Astrocyte (in vitro differentiated cells and primary cell): ENCODE measurements at regions not wholly inside any gene's neighbourhood (a gene's known extent, or its start where the extent isn't known, plus 50 kb on each side); places are given as distances from the start of the nearest gene placed in this dataset.
A peak's percentile ranks its signal among the peaks of the same experiment; 100 is the strongest.

Source experiments
- DNase-seq: peaks from one replicate; pipeline ENCODE4 v3.0.0-alpha.2; 2010; ENCODE audit warnings: low read depth
- FAIRE-seq: peaks from 2 replicates; lab custom pipeline; 2011; peaks lifted over from hg19 to GRCh38; lab: Jason Lieb, UNC
- H2AFZ ChIP-seq: 2 replicates; pipeline ENCODE4 v1.6.0; 2012; ENCODE audit warnings: low read depth, low read length, inconsistent platforms
- H3K27ac ChIP-seq: 2 replicates; pipeline ENCODE4 v1.5.1; 2011; ENCODE audit warnings: low read depth, low read length, inconsistent platforms
- H3K27me3 ChIP-seq: 2 replicates; pipeline ENCODE4 v1.6.0; 2011; ENCODE audit warnings: low read length, inconsistent platforms; ENCODE audit not compliant: insufficient read depth
- H3K36me3 ChIP-seq: 2 replicates; pipeline ENCODE4 v1.5.1; 2011; ENCODE audit warnings: low read length, inconsistent platforms; ENCODE audit not compliant: insufficient read depth
- H3K4me1 ChIP-seq: 2 replicates; pipeline ENCODE4 v1.5.1; 2011; ENCODE audit warnings: low read length, inconsistent platforms; ENCODE audit not compliant: insufficient read depth
- H3K4me2 ChIP-seq: 2 replicates; pipeline ENCODE4 v1.6.0; 2012; ENCODE audit warnings: low read length, inconsistent platforms
- H3K4me3 ChIP-seq: 2 replicates; pipeline ENCODE4 v1.5.1; 2011; ENCODE audit warnings: low read depth, mild to moderate bottlenecking, low read length, inconsistent platforms; ENCODE audit not compliant: insufficient read depth
- H3K79me2 ChIP-seq: 2 replicates; pipeline ENCODE4 v1.6.0; 2012; ENCODE audit warnings: mild to moderate bottlenecking, low read length, inconsistent platforms; ENCODE audit not compliant: insufficient read depth
- H3K9ac ChIP-seq: 2 replicates; pipeline ENCODE4 v1.6.0; 2012; ENCODE audit warnings: mild to moderate bottlenecking, low read length, inconsistent platforms
- H3K9me3 ChIP-seq: 2 replicates; pipeline ENCODE4 v1.5.1; 2012; ENCODE audit warnings: low read depth, mild to moderate bottlenecking, low read length, inconsistent platforms; ENCODE audit not compliant: insufficient read depth
- H4K20me1 ChIP-seq: 2 replicates; pipeline ENCODE4 v1.6.0; 2012; ENCODE audit warnings: low read length, inconsistent platforms; ENCODE audit not compliant: insufficient read depth
- H3K27ac Mint-ChIP-seq: one replicate; pipeline ENCODE4 v1.8.0; 2021; ENCODE audit warnings: mild to moderate bottlenecking, mixed read lengths; ENCODE audit not compliant: unreplicated experiment
- H3K27me3 Mint-ChIP-seq: one replicate; pipeline ENCODE4 v1.8.0; 2021; ENCODE audit warnings: low read depth, mixed read lengths; ENCODE audit not compliant: unreplicated experiment
- H3K36me3 Mint-ChIP-seq: one replicate; pipeline ENCODE4 v1.8.0; 2021; ENCODE audit warnings: low read depth, mixed read lengths; ENCODE audit not compliant: unreplicated experiment
- H3K4me1 Mint-ChIP-seq: one replicate; pipeline ENCODE4 v1.8.0; 2021; ENCODE audit warnings: low read depth, mixed read lengths; ENCODE audit not compliant: unreplicated experiment
- H3K4me3 Mint-ChIP-seq: one replicate; pipeline ENCODE4 v1.8.0; 2021; ENCODE audit warnings: mild to moderate bottlenecking, moderate library complexity, mixed read lengths; ENCODE audit not compliant: unreplicated experiment
- H3K9me3 Mint-ChIP-seq: one replicate; pipeline ENCODE4 v1.8.0; 2021; ENCODE audit warnings: mild to moderate bottlenecking, mixed read lengths; ENCODE audit not compliant: unreplicated experiment
- EZH2 ChIP-seq: IDR thresholded peaks from 2 replicates; pipeline ENCODE4 v1.6.1; 2012; ENCODE audit warnings: mild to moderate bottlenecking, low read length, inconsistent platforms; ENCODE audit not compliant: insufficient read depth
- TF ChIP-seq, protein P1 (sequence below): IDR thresholded peaks from 2 replicates; pipeline ENCODE4 v1.5.1; 2011; ENCODE audit warnings: low read depth, mild to moderate bottlenecking, inconsistent platforms, low read length, moderate library complexity; ENCODE audit not compliant: insufficient read depth

DNA sequence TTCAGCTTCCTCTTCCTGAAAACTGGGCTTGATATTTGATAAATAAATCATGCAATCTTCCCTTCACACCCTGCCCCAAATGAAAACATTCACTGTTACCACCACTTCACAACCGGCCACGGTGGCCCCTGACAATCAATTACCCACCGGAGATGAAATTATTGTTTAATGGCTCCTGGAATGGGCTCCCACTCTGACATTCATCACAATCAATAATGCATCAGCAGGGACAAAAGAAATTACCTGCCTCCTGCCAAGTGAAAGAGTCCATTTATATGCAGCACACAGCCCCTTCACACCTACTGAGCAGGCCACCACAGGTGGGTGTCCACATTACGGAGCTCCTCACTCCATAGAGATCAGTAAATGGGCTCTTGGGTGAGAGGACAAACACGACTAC, 193.5 kb upstream of the SNX19 start:
- no peak overlapping the region for H3K9ac ChIP-seq
- no peaks in the 10 kb centered on the region for H3K4me1 ChIP-seq
- H2AFZ ChIP-seq = no peak overlapping the region
- peaks cover 4% of the 10 kb centered on the region for H3K27me3 Mint-ChIP-seq
- TF ChIP-seq, protein P1, sequence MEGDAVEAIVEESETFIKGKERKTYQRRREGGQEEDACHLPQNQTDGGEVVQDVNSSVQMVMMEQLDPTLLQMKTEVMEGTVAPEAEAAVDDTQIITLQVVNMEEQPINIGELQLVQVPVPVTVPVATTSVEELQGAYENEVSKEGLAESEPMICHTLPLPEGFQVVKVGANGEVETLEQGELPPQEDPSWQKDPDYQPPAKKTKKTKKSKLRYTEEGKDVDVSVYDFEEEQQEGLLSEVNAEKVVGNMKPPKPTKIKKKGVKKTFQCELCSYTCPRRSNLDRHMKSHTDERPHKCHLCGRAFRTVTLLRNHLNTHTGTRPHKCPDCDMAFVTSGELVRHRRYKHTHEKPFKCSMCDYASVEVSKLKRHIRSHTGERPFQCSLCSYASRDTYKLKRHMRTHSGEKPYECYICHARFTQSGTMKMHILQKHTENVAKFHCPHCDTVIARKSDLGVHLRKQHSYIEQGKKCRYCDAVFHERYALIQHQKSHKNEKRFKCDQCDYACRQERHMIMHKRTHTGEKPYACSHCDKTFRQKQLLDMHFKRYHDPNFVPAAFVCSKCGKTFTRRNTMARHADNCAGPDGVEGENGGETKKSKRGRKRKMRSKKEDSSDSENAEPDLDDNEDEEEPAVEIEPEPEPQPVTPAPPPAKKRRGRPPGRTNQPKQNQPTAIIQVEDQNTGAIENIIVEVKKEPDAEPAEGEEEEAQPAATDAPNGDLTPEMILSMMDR = no peak
- no peak for TF ChIP-seq EZH2
- H3K9me3 ChIP-seq = peaks cover 5% of the 10 kb centered on the region
- H3K36me3 ChIP-seq = no peaks in the 10 kb centered on the region
- H3K4me1 Mint-ChIP-seq = peaks cover 32% of the 10 kb centered on the region
- peak overlapping the region; percentile 90 for H3K27ac Mint-ChIP-seq
- DNase-seq = no peak
- no peak overlapping the region for H3K4me3 Mint-ChIP-seq
- H3K9me3 Mint-ChIP-seq = peaks cover 3% of the 10 kb centered on the region
- no peak for FAIRE-seq
- H3K36me3 Mint-ChIP-seq = no peaks in the 10 kb centered on the region
- no peak overlapping the region for H3K4me3 ChIP-seq
- no peaks in the 10 kb centered on the region for H3K79me2 ChIP-seq
- H4K20me1 ChIP-seq = no peaks in the 10 kb centered on the region
- H3K27me3 ChIP-seq = no peaks in the 10 kb centered on the region
- no peak overlapping the region for H3K27ac ChIP-seq
- peak overlapping the region; percentile 9 for H3K4me2 ChIP-seq

DNA sequence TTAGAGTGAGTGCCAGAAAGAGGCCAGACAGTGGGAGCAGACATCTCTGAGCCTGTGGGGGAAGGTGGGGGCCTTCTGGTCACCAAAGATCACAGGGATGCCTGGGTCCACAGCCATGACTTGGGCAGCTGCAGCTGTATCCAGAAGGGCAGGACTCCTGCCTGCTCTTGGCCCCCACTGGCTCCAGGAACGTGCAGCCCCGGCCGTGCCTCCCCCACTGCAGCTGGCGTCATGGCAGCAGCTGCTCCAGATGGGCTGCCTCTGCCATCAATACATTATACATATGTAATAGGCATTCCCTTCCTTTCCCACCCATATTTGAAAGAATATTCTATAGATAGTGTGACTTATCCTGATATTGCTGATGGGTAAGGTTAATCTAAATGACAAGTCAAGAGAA, 195.5 kb upstream of the SNX19 start:
- H2AFZ ChIP-seq = no peak overlapping the region
- no peaks in the 10 kb centered on the region for H3K36me3 ChIP-seq
- H3K9ac ChIP-seq = no peak overlapping the region
- no peak for FAIRE-seq
- H3K4me1 ChIP-seq = no peaks in the 10 kb centered on the region
- no peak overlapping the region for H3K4me2 ChIP-seq
- no peaks in the 10 kb centered on the region for H4K20me1 ChIP-seq
- no peak overlapping the region for H3K4me3 ChIP-seq
- H3K79me2 ChIP-seq = no peaks in the 10 kb centered on the region
- TF ChIP-seq EZH2 = no peak
- TF ChIP-seq, protein P1 = no peak
- peaks cover 2% of the 10 kb centered on the region for H3K27me3 Mint-ChIP-seq
- no peak overlapping the region for H3K27ac Mint-ChIP-seq
- H3K27me3 ChIP-seq = no peaks in the 10 kb centered on the region
- peaks cover 3% of the 10 kb centered on the region for H3K9me3 Mint-ChIP-seq
- DNase-seq = no peak
- no peak overlapping the region for H3K4me3 Mint-ChIP-seq
- H3K36me3 Mint-ChIP-seq = no peaks in the 10 kb centered on the region
- no peak overlapping the region for H3K27ac ChIP-seq
- peaks cover 5% of the 10 kb centered on the region for H3K9me3 ChIP-seq
- peaks cover 32% of the 10 kb centered on the region for H3K4me1 Mint-ChIP-seq

DNA sequence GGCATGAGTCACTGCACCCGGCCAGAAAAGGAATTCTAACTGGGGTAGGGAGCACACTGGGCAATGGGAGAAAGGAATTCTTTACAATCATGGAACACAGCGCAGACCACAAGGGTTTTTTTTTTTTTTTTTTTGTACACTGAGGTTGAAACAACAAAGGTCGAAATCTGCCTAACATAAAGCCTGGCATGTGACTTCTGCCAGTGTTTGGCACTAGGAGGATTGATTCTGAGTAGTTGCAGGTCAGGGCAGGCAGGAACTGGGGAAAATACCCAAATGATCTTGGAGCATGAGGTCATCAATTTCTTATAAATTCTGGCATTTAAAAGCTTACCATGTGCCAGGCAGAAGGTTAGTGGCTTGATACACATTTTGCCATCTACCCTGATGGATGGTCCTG, 202.0 kb upstream of the SNX19 start:
- no peak for DNase-seq
- no peak overlapping the region for H3K4me3 ChIP-seq
- Mint-ChIP-seq H3K27ac (no peak overlapping the region), H3K27me3 (peaks cover 10% of the 10 kb centered on the region), H3K4me1 (peaks cover 7% of the 10 kb centered on the region), H3K9me3 (no peaks in the 10 kb centered on the region), H3K36me3 (no peaks in the 10 kb centered on the region), H3K4me3 (no peak overlapping the region)
- H3K9ac ChIP-seq = no peak overlapping the region
- no peak overlapping the region for H3K4me2 ChIP-seq
- no peaks in the 10 kb centered on the region for H4K20me1 ChIP-seq
- no peaks in the 10 kb centered on the region for H3K79me2 ChIP-seq
- no peaks in the 10 kb centered on the region for H3K9me3 ChIP-seq
- H2AFZ ChIP-seq = no peak overlapping the region
- H3K4me1 ChIP-seq = no peaks in the 10 kb centered on the region
- FAIRE-seq = no peak
- TF ChIP-seq, protein P1 = no peak
- TF ChIP-seq EZH2 = no peak
- no peak overlapping the region for H3K27ac ChIP-seq
- H3K27me3 ChIP-seq = no peaks in the 10 kb centered on the region
- H3K36me3 ChIP-seq = no peaks in the 10 kb centered on the region
